ENCODE measurements at regions not wholly inside any gene's neighbourhood (a gene's known extent, or its start where the extent isn't known, plus 50 kb on each side); places are given as distances from the start of the nearest gene placed in this dataset.

- TF ChIP-seq CTCF (IDR thresholded peaks at IDR 0.05; ENCODE audit: poor library complexity, severe bottlenecking), result peak; percentile 9
- Histone ChIP-seq H3K4me3 (ENCODE audit: severe bottlenecking) (no peak overlapping the region), H3K27me3 (ENCODE audit: insufficient read depth, poor library complexity, severe bottlenecking) (no peaks in the 10 kb centered on the region), H3K27ac (ENCODE audit: poor library complexity, severe bottlenecking) (no peak overlapping the region), H3K4me1 (ENCODE audit: insufficient read depth, poor library complexity, severe bottlenecking) (no peaks in the 10 kb centered on the region), H3K36me3 (ENCODE audit: low read depth) (no peaks in the 10 kb centered on the region), H3K9me3 (ENCODE audit: severe bottlenecking) (no peaks in the 10 kb centered on the region)
- DNase-seq (ENCODE audit: low spot score) (no peak), ATAC-seq (ENCODE audit: low read depth) (no peak; the same call in 2 of the 3 replicates)
These were observed 309.5 kb upstream of the FMR1 start for GRCh38 chrX:147602176-147602696.

- Histone ChIP-seq H3K4me3 (ENCODE audit: severe bottlenecking) (no peak overlapping the region), H3K36me3 (ENCODE audit: low read depth) (no peaks in the 10 kb centered on the region), H3K27ac (ENCODE audit: poor library complexity, severe bottlenecking) (no peak overlapping the region), H3K27me3 (ENCODE audit: insufficient read depth, poor library complexity, severe bottlenecking) (no peaks in the 10 kb centered on the region), H3K9me3 (ENCODE audit: severe bottlenecking) (no peaks in the 10 kb centered on the region), H3K4me1 (ENCODE audit: insufficient read depth, poor library complexity, severe bottlenecking) (no peaks in the 10 kb centered on the region)
- TF ChIP-seq CTCF (IDR thresholded peaks at IDR 0.05; ENCODE audit: poor library complexity, severe bottlenecking), result no peak
- no peak for ATAC-seq (ENCODE audit: low read depth)
- DNase-seq (ENCODE audit: low spot score), result no peak
These were observed 285.1 kb upstream of the FMR1 start for GRCh38 chrX:147626605-147627004.

- Histone ChIP-seq H3K36me3 (ENCODE audit: low read depth) (no peaks in the 10 kb centered on the region), H3K9me3 (ENCODE audit: severe bottlenecking) (no peaks in the 10 kb centered on the region), H3K4me1 (ENCODE audit: insufficient read depth, poor library complexity, severe bottlenecking) (no peaks in the 10 kb centered on the region), H3K27ac (ENCODE audit: poor library complexity, severe bottlenecking) (no peak overlapping the region), H3K27me3 (ENCODE audit: insufficient read depth, poor library complexity, severe bottlenecking) (no peaks in the 10 kb centered on the region), H3K4me3 (ENCODE audit: severe bottlenecking) (no peak overlapping the region)
- DNase-seq (ENCODE audit: low spot score) (no peak), ATAC-seq (ENCODE audit: low read depth) (no peak)
- TF ChIP-seq CTCF (IDR thresholded peaks at IDR 0.05; ENCODE audit: poor library complexity, severe bottlenecking), result no peak
These were observed 276.5 kb upstream of the FMR1 start for GRCh38 chrX:147635186-147635585.

GRCh38 chrX:147637190-147637589 is 274.5 kb upstream of the FMR1 start:
- no peak for ATAC-seq (ENCODE audit: low read depth)
- H3K27me3 ChIP-seq (ENCODE audit: insufficient read depth, poor library complexity, severe bottlenecking), result no peaks in the 10 kb centered on the region
- H3K4me3 ChIP-seq (ENCODE audit: severe bottlenecking), result no peak overlapping the region
- H3K4me1 ChIP-seq (ENCODE audit: insufficient read depth, poor library complexity, severe bottlenecking), result no peaks in the 10 kb centered on the region
- no peak for TF ChIP-seq CTCF (IDR thresholded peaks at IDR 0.05; ENCODE audit: poor library complexity, severe bottlenecking)
- no peaks in the 10 kb centered on the region for H3K9me3 ChIP-seq (ENCODE audit: severe bottlenecking)
- H3K27ac ChIP-seq (ENCODE audit: poor library complexity, severe bottlenecking), result no peak overlapping the region
- no peak for DNase-seq (ENCODE audit: low spot score)
- no peaks in the 10 kb centered on the region for H3K36me3 ChIP-seq (ENCODE audit: low read depth)

- no peaks in the 10 kb centered on the region for H3K9me3 ChIP-seq (ENCODE audit: severe bottlenecking)
- H3K36me3 ChIP-seq (ENCODE audit: low read depth), result no peaks in the 10 kb centered on the region
- DNase-seq (ENCODE audit: low spot score) (no peak), ATAC-seq (ENCODE audit: low read depth) (no peak)
- H3K4me3 ChIP-seq (ENCODE audit: severe bottlenecking), result no peak overlapping the region
- no peaks in the 10 kb centered on the region for H3K27me3 ChIP-seq (ENCODE audit: insufficient read depth, poor library complexity, severe bottlenecking)
- no peak overlapping the region for H3K27ac ChIP-seq (ENCODE audit: poor library complexity, severe bottlenecking)
- TF ChIP-seq CTCF (IDR thresholded peaks at IDR 0.05; ENCODE audit: poor library complexity, severe bottlenecking), result no peak
- H3K4me1 ChIP-seq (ENCODE audit: insufficient read depth, poor library complexity, severe bottlenecking), result no peaks in the 10 kb centered on the region
These were observed 264.6 kb upstream of the FMR1 start for GRCh38 chrX:147646949-147647723.
